Daoy (cell line): ENCODE measurements at regions not wholly inside any gene's neighbourhood (a gene's known extent, or its start where the extent isn't known, plus 50 kb on each side); places are given as distances from the start of the nearest gene placed in this dataset.
"Not testable (repeated sequence)": the region's sequence is repeated elsewhere in the genome, so short reads cannot be mapped to it uniquely, and the experiment has no call there.

Experiments
- DNase-seq: peaks from one replicate; pipeline ENCODE4 v3.0.0-alpha.2; 2015; ENCODE audit warnings: low read depth

DNA sequence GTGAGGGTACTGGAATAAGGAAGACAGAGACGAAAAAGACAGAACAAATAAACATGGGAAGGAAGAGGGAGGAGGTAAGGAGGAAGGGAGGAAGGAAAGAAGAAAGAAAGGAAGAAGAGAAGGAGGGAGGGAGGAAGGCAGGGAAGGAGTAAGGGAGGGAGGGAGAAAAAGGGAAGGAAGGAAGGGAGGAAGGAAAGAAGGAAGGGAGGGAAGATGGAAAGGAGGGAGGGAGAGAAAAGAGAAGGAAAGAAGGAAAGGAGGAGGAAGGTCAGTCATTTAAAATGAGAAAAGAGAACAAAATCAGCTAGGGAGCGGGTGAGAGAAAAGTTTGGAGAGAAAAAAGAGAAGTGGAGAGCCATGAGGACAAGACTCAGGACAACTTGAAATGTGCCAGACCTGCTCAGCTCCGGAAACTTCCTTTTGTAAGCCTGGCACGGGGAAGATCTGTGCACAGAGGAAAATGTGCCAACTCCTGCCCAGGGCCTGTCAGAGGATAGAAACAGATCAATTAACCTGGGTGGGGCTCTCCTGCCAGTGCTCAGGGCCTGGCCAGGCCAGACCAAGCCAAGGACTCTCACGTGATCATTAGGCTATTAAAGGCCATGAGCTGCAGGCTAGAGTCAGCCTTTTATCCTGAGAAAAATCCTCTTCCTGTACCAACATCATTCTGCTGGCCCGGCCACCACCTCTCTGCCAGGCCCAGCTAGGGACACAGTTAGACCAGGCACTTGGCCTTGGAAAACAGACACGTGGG lies 50.1 kb upstream of the BCL6 start:
- DNase-seq, result no peak

DNA sequence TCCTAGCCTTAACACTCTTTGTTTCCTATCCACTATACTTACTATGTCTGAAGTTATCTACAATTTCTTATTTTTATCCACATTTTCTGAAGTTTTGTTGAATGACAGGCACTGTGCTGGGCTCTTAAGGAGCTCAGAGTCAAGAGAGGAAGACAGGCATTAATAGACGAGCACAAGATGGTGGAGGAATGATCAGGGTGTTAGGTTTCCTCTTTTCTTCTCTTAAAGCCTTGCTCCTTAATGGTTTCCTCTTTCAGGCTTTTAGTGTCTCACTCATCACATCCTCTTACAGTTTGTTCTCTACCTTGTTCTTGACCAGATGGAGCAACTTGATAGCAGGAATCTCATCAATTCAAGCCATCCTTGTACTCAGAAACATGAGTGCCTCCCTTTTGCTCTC lies 52.9 kb upstream of the BCL6 start:
- DNase-seq, result no peak

DNA sequence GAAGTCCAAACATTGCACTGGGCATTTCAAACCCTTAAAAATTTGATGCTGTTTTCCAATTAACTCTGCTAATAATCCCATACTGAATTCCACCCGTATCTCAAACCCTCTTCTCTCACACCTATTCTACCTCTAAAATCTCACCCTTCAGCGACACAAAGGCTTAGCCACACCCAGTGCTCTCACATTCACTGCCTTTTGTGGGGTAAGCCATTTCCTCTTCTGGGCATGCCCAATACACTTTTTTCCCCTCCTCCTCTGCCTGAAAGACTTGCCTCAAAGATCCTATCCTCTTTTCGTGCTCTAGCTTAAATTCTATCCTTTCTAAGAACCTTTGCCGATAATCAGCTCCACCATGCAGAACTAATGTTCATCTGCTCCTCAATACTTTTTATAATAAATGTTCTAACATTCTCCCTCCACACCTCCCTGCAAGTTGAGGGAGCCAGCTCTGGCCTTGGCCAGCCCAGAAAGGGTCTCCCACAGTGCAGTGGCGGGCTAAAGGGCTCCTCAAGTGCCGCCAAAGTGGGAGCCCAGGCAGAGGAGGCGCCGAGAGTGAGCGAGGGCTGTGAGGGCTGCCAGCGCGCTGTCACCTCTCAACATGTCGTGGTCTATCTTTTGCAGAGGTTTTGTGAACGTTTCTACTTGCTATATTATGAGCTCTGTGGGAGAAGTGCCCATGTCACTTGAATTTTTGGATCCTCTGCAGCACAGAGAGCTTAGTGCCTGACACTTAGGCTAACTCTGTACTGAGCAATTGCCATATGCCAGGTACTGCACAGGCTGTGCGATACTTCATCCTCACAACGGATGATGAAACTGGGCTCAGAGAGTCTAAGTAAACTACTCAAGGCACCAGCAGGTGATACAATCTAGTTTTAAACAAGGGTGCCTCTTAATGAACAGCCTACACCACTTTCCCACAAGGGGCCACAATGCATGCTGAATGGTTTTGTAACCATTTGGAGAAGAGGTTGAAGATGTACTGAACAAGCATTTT lies 53.6 kb upstream of the BCL6 start:
- DNase-seq, result no peak

DNA sequence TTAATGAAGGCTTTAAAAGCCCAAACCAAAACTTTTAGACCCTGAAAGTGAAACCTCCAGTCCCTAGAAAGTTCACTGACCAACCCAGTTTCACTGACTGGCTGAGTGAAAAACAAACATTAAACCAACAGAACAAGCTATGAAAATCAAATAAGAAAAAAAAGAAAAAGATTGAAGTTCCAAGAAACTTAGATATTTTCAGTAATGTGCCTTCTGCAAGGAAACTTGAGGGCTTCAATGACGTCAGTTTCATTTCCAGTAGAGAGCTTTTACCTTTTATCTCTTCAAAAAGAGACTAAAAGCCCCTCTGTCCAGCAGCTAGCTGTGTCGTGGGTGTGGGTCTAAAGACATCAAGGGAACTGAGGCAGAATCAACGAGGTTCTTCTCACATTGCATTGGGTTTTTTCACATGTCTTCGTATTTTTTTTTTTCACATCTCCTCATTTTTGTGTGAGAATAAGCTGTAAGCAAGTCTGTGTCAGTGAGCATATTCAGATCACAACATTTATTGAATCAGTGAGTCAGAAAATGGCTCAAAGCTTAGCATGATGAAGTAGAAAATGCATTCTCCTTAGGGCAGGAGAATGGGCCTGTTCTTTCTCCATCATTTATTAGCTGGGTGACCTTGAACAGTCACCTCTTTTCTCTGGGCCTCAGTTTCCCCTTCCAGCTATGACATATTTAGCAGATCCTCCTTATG lies 54.8 kb upstream of the BCL6 start:
- no peak for DNase-seq

DNA sequence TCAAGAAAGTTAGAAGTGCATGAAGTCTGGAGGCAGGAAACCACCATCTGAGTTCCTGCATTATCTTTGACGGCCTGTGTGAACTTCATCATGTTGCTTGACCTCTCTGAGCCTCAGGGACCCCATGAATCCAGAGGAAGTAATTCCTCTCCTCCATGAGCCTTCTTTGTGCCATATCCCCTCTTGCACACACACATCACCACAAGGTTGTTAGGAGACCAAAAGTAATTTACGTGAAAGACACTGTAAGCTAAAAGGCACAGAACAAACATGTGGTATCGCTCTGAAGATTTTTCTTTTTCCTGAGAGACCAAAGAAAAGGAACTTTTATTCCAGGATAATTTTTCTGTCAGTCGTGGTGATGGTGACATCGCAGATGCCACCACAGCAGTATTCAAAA lies 55.9 kb upstream of the BCL6 start:
- no peak for DNase-seq

DNA sequence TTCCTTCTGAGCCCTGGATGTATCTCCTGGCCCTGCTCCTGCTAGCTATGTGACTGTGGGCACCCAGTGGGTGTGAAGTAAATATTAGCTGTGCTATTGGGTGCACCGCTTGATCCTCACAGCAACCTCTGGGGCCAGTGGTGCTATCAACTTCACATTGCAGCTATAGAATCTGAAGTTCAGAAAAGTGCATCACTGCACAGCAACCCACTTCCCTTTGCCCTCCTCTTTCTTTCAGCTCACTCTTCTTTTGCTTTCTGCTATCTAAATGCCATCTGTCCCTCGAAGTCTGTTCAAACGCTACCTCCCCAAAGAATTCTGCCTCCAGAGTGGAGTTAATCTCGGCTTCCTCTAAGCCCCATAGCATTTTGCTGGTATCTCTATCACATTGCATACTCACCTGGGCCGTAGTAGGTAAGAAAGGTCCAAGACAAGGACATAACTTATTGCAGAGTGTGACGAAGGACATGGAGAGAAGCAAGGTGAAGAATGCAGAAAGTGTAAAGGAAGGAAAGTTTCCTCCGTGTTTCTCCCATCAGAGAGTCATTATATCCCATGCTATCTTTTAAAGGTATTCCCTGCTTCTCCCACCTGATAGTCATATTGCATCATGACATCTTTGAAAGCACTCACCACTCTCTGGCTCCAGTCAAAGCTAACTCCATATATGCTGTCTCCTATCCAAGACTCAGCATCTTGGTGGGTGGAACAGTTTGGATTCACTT lies 57.1 kb upstream of the BCL6 start:
- no peak for DNase-seq

DNA sequence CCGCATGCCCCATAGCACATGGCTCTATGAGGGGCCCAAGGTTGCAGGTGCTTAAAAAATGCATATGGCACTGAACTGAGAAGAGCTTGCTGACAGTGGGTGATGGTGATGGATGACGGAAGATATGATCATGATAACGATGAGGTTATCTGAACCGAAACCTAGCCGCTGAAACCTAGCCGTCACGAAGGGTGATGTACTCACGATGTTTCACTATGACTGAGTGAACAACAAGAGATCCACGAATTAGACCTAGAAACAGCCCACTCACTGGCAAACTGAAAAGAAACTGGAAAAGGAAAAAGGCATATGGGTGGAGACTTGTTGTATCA lies 57.6 kb upstream of the BCL6 start:
- no peak for DNase-seq

DNA sequence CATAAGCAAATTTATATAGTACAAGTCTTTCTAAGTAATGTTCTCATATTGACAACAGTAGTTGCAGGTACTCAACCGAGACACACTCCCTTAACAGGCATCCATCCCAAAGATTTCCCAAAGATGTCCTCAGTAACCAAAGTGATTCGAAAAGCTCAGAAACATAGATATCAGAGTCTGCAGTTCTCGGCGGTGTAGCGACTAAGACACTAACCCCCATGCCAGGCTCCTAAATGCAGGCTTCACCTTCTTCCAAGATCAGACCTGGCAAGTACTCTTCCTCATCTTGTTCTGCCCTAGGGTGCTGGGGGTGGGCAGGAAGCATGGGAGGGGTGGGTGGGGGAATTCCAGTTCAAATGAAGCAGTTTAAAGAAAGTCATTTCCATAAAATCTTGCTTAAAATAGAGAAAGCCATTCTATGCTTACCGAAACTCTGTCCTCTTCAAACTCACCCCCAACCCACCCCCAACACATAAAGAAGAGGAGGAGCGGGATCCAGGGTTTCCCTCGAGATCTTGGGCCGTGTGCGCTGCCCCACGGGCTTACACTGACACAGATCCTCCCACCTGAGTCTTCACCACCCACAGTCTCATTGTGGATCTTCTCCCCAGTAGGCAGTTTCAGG lies 59.0 kb upstream of the BCL6 start:
- no peak for DNase-seq

DNA sequence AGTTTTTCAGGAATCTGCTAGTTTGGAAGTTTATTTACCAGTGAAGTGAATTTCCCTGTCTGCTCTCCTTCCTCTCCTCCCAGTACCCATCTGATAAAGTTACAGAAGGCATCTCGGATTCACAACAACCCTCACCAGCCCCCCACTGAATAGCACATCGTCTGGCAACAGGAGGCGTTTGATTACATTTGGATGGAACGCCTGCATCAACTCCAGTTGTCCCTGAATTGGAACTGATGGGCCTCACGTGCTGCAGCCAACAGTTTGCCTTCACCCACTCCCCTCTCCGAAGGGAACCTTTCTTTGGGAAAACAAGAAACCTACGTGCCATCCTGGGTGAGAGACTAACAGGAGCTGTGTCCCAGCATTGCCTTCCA lies 59.5 kb upstream of the BCL6 start:
- no peak for DNase-seq

DNA sequence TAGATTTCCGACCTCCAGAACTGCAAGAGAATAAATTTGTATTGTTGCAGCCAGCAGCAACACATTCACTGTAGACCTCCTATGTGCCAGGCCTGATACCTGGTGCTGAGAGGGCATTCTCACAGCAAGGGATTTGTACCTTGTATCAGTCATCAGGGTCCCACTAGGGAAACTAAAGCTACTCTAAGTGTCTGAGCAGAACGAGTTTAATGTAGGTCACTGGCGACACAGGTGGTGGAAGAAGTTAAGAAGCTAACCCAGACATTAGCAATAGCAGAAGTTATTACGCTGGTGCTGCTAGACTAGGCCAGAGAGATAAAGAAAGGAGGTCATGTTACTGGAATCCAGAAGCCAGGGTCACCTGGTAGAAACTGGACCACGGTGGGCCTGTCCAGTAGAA lies 60.5 kb upstream of the BCL6 start:
- no peak for DNase-seq

DNA sequence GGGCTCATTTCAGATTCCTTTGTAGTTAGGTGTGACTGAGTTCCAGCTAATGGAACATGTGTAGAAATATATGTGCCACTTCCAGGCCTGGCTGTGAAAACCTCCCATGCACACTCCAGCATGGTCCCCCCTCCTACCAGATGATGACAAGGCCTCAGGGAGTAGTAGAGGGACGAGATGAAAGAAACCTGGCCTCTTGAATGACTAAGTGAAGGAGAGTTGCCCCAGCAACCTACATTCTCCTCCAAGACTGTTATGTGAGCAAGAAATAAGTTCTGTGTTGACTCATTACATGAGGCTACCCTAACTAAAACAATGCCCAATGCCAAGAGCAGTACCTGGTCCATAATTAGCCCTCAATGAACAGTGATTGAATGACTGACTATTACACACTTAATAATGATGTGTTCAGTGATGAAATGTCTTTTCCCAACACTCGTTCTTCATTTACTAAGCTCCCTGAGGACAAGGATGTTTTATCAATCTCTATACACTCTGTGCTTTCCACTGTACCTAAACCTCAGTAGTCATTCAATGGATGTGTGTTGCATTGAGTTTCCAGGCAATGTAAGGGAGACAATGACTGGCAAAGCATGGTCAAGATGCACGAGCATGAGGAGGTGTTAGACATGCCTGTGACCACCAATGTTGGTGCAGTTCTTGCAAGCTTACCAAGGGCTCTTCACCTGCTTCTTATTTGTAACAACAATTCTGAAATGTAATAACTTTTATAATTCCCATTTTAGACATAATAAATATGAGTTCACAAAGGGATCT lies 62.0 kb upstream of the BCL6 start:
- peak; percentile 37 for DNase-seq

DNA sequence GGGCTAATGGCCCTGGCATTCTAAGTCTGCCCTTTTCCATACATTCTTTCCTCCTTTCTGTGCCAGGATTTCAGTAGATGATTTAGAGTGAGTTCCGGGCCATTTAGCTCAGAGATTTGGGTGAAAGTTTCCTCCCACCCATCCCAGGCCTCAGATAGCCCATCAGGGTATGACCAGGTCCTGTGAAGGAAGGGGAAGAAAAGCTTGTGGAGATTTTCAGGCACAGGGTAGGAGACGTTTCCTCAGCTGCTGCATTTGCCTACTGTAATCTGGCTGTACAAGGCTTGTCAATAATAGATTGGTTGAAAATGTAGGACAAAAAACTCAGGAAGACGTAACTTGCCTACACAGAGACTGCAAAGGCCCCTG lies 63.2 kb upstream of the BCL6 start:
- DNase-seq, result peak; percentile 14

DNA sequence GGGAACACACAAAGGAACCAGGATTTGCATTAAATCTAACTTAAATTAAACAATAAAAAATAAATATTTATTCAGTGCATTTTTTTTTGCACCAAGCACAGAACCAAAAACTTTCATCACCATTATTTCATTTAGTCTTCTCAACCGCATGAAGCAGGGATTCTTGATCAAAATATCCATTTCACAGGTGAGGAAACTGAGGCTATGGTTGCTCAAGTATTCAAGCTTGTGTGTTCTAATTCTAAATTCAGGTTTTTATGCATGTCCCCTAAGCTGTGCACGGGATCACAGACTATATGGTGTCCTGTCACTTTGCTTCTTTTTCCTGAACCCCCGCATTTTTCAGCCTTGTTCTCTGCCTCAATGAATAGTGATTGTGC lies 64.3 kb upstream of the BCL6 start:
- DNase-seq, result no peak

DNA sequence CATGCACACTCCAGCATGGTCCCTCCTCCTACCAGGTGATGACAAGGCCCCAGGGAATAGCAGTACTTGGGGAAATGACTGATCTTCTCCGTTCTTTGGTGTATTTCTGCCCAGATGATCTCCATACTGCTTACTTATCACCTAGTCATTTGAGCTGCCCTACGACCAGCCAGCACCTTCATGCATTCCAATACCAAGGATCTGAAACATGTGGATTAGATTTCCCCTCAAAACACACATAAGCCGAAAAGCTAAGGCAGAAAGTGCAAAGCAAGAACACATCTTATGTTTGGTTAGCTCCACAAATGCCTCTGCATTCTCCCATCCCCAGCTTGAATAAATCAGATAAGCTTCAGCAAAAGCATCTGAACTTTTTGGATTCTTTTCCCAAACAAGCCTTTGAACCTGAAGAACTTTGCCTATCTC lies 64.8 kb upstream of the BCL6 start:
- DNase-seq, result no peak

DNA sequence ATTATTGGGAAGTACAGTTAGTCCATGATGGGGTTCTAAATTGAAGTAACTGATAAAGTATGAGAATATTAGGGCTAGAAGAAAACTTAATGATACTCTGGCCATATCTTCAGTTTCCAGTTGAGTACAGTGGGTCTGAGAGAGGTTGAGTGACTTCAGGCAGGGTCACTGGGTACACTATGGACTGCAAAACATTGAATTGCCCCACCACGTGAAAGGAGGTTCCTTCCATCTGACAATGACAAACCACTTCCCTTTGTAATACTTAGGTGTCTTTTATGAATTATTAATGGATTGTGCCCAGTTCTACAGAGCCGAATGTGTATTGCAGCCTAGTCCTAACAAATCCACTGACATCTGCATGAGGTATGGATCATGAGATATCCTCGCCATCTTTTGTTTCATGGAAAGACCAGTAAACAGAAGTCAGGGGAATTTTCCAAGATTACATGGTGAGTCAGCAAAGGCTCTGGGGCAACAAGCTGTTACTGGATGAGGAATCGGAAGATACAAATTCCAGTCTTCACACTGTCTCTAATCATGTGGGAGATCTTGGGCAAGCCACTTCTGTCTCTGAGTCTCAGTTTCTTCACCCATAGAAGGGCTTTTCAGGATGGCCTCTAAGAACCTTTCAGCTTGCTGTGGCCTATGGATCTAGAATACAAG lies 66.5 kb upstream of the BCL6 start:
- peak; percentile 55 for DNase-seq

DNA sequence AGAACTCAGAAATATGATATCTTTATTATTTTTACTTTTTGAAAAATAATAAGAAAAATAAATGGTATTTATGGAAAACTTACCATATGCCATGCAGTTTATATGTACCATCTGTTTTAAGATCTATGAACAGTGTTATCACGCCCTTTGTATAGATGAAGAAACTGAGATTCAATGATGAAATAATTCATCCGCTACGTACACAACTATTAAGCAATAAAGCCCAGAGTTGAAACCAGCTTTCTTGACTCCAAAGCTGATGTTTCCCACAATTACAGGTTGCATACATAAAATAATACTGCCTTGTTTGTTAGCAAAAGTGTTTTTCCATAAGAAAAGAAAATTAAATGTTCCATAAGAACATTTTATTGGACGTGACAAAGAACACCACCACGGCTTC lies 67.2 kb upstream of the BCL6 start:
- no peak for DNase-seq

DNA sequence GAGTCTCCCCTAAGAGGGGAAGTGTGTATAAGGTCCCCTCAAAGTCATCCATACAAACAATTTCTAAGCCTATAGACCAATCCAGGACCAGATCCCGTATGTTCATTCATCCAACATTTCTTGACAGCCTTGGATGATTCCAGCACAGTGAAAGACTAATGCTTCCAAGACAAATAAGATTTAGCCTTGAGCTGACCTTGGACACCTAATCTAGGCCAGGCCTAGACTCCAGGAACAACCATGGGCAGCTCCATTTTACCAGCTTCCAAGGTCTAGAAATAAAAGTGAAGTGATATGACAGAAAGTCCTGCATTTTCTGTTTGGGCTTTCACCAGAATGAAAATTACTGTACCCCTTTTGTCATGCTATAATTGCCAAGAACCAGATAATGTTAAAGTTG lies 67.9 kb upstream of the BCL6 start:
- DNase-seq, result no peak

DNA sequence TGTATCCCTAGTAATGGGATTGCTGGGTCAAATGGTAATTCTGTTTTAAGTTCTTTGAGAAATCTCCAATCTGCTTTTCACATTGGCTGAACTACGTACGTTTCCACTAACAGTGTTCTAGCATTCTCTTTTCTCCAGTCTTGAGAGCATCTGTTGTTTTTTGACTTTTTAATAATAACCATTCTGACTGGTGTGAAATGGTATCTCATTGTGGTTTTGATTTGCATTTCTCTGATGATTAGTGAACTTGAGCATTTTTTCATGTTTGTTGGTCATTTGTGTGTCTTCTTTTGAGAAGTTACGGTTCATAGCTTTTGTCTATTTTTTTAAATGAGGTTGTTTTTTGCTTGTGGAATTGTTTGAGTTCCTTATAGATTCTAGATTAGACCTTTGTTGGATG lies 72.5 kb upstream of the BCL6 start:
- not testable (repeated sequence) for DNase-seq

DNA sequence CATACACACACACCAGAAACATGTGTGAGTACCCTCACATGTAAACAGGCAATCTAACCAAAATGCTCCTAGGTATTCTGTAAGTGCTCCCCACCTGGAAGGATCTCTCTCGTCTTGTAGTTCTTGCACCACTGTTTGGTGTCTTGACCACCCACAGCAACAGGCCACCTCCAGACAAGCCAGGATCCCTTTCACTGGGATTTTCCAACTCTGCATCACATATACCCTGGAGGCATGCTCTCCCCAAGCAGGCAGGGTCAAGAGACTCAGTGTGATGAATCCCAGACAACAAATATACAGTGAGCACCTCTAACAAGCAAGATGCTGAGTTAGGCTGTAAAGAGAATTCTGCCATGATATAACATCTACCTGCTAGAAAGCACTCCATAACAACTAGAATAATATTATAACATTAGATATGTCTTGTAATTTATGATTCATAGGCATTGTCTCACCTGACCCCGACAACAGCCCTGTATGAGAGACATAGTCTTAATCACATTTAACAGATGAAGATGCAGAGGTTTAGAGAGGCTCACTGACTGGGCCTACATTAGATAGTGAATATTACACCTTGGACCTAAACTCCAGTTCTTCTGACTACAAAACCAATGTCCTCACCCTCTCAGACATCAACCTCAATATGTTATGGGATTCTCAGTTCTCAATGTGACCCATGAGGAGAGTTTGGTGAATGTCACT lies 76.5 kb upstream of the BCL6 start:
- no peak for DNase-seq

DNA sequence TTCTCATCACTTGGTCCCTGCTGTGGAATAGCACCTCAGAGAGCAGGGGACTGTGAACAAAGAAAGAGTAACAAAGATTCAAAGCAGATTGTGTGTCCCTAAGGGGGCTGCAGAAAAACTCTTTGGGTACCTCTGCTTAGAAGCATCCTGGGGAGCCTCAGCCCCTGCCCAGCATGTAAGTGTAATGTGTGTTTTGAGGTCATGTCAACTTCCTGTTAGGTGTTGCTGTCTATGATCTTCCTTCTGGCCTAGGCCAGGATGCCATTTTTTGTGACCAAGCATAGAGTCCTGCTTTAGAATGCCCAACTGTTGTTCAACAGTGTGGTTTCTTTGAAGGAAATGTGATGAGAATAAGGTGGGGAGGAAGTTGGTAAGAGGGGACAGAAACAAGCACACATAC lies 77.1 kb upstream of the BCL6 start:
- no peak for DNase-seq
